HG03108 (cell line): ENCODE measurements at regions not wholly inside any gene's neighbourhood (a gene's known extent, or its start where the extent isn't known, plus 50 kb on each side); places are given as distances from the start of the nearest gene placed in this dataset.

Experiments used
- ATAC-seq: cut with Tn5 transposase; IDR thresholded peaks from one replicate; pipeline ENCODE4 v1.9.1; 2021; ENCODE audit warnings: moderate library complexity; ENCODE audit not compliant: unreplicated experiment

DNA sequence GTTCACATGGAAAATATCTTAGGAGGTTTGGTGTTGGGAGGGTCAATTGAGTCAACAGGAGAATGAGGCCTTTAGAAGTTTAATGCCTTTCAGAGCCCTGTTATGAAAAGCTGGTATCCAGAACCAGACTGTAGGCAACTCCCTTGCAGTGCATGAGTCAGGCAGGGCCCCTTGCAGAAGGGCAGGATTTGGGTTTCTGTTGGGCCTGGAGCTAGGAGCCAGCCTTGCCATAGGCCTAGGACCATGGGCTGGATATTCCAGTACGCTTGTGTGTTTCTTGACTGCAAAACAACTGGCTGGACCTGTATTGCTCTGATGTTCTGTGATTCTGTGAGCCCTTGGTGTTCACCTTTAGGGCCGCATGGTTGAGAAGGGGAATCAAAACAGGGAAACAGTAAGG lies 121.8 kb upstream of the ADRA1D start:
- no peak for ATAC-seq

DNA sequence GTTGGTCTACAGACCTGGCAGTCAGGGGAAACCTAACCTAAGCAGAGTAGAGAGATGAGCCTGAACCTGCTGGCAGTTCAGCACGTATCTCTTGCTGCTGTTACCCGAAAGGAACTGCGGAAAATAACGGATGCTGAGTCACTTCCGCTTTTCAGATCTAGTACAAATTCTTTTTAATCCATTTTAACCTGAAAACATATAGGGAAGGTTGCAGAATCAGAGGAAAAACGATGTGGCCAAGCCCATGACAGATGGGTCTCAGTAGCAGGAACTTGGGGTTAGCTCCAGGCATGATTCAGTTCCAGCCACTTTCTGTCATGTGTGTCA lies 120.7 kb upstream of the ADRA1D start:
- ATAC-seq, result no peak

DNA sequence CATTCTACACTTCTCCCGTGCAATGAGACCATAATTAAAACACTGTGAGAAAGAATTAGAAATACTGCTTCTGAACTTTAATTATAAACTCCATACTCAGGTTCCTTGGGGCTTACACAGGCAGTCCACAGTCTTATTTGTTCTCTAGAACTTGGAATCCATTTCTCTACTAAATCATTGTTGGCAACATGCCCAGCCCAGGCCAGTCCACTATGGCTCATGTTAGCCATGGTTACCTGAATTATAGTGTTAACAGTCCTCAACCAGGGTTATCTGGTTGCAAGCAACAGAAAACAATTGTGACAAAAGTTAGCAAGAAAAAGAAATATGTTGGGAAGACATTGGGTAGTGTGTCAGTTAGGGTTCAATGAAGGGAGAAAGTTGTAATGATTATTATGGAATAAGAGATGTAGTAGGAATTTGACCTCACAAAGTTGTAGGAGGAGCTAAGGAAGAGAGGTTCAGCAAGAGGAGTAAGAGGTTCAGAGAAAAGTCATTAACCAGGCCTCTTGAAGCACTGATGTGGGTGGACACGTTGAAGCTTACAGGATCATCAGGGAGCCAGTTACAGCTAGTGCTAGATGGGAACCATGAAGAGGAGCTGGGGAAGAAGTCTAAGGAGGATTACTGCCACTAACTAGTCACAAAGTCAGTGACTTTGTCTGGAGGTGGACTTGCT lies 120.2 kb upstream of the ADRA1D start:
- ATAC-seq, result no peak

DNA sequence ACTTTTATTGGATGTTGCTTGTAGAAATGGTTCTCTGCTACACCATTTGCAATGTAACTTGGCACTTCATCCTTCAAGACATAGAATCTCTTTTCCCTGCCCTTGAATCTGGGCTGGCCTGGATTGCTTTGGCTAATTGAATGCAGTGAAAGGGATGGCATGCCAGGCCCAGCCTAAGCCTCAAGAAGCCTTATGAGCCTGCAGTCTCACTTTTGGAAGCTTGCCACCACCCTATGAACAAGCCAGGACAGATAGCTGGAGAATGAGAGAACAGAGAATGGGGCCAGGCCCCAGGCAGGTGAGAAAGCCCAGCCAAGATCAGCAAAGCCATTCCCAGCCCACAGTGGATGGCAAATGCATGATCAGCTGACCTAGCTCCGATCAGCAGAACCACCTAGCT lies 117.0 kb upstream of the ADRA1D start:
- ATAC-seq, result no peak

DNA sequence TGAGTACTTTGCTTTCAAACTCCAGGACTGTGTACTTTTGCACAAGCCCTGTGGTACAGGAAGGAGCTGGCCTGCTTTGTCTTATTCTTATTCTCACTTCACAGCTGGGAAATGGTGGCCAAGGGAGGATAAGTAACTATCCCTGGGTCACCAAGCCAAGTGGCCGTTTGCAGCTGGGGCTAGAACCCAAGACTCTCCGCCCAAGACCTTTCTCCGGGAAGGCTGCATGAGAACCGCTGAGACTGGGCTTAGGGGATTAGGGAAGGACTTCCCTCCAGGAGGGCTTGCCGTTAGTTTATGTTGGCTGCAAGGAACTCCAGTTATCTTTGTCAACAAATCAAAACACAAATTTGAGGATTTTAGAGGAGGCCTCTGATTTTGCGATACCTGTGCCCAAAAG lies 109.5 kb upstream of the ADRA1D start:
- ATAC-seq, result no peak

DNA sequence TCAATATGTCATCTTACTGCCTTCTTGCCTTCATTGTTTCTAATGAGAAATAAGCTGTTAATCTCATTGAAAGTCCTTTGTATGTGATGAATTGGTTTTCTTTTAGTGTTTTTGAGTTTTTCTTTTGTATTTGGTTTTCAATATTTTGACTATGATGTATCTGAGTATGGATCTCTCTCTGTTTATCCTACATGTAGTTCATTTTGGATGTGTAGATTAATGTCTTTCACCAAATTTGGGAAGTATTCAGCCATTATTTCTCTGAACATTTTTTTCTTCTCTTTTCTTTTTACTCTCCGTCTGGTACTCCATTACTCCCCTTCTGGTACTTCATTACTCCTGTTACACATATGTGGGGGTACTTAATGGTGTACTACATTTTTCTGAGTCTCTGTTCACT lies 103.3 kb upstream of the ADRA1D start:
- ATAC-seq, result no peak

DNA sequence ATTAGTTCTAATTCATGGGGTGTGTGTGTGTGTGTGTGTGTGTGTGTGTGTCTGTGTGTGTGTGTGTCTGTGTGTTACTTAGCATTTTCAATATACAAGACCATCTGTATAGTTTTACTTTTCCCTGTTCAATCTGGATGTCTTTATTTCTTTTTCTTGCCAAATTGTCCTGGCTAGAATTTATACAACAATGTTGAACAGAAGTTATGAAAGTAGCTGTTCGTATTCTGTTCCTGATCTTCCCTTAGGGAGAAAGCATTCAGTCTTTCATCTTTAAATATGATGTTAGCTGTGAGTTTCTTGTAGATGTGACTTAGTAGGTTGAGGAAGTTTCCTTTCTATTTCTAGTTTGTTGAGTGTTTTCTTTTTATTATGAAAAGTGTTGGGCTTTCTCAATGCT lies 101.0 kb upstream of the ADRA1D start:
- ATAC-seq, result no peak

DNA sequence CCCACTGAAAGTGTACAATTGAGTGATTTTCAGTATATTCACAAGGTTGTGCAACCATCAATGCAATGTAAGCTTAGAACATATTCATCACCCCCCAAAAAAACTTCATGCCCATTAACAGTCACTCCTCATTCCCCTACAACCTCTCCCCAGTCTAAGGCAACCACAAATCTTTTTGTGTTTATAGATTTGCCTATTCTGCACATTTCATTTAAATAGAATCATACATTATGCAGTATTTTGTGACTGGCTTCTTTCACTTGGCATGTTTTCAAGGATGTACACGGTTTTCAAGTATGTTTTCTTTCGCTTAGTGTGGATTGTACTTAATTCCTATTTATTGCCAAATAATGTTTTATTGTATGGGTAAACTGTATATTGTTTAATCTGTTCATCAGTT lies 95.6 kb upstream of the ADRA1D start:
- ATAC-seq, result no peak

DNA sequence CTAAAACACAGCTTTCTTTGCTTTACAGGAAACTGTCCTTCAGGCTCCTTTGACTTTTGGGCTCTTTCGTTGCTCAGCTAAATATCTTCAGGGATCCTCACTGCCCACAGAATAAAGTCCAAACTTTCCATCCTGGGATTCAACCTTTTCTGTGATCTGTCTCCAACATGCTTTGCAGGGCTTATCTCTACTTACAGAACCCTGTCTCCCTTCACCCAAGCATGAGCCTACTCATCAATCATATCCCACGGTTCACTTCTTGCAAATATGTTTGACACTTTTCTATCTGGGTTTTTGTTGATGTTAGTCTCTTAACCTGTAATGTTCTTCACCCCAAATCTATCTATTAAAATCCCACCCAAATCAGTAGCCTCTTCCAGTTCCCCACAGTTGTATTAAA lies 93.5 kb upstream of the ADRA1D start:
- no peak for ATAC-seq

DNA sequence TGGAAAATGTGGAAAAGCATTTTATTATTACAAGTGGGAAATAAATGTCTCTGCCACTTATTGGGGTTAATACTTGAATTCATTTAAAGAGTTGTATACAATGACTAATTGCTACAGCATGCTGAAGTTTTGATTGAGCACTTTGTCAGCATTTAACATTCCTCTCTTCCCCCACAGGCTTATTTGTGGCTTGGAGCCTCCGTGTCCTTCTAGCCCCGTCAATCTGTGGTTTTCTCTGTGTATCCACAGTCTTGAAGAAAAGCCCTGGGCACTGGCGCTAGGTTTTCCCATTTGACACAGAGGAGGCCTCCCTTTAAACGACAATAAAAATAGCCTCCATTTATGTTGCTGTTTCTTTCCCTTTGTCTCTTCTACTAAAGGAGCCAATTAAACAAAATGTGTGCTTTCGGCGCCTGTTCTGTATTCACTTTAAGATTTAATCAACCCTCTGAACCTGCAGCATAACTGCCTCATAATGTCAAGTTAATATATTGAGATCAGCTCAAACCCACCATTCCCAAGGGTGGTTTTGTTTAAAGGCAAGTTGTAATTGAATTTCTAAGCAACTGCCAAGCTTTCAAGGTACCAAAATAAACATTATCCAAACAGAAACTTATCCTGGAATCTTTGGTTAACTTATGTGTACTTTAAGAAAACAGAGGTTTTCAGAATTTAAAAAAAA lies 92.9 kb upstream of the ADRA1D start:
- no peak for ATAC-seq

DNA sequence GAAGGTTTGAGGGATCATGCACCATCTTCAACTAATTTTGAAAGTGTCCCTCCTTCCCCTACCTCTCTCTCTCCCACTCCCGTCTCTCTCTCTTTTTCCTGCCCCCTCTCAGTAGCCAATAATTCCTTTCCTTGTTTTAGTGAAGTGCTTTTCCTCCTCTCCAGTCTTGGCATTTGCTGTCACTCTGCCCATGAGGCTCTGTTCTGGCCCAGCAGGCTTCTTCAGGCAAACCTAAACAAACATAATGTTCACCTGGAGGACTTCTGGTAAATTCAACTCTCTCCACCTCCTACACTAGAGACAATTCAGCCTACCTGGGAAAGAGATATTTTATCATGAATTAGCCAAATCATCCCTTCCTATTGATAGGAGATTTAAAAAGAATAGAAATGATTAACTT lies 86.6 kb upstream of the ADRA1D start:
- ATAC-seq, result no peak

DNA sequence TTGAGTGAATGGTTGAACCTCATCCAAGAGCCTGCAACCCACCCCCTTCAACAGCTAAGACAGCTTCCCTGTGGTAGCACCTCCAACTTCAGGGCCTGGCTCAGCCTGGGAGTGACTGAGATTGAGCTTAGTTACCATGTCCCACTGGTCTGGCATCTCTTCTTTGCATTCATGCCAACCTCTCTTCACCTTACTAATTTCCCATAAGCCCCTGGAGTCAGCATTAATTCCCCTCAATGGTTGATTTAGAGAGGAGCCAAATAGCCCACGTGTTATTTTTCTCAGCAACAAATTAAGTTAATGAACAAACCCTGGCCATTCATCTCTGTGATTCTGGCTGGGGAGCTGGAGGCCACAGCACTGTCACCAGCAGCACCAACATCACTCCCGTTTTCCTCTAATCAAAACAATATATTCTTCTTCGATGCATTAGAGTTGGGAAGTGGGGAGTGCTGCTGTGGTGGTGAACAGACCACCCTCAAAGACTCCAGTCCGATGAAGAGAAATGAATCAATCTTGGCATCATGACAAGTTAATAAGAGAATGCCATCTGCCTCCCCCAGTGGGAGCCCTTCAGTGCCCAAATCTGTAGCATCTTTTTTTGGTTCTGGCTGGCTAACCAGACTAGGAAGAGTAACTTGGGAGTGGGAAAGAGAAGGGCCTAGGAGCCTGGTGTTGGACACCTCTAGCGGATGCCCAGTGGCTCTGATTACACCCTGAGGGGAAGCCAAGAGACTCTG lies 83.2 kb upstream of the ADRA1D start:
- ATAC-seq, result no peak

DNA sequence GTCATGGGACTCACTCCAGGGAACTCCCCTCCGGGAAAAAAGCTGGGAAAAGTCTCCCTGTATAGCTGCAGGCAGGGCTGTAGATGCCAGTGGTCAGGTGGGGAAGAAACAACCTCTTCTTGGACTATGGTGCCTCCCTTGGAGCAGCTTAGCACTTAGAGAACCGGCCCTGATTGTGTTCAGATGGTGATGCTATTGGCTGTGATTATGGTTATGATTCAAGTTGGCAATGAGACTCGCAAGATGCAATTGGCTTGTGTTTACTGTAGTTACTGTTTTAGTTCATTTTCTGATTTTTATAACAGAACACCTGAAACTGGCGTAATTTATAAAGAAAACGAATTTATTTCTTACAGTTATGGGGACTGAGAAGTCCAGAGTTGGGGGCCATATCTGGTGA lies 80.9 kb upstream of the ADRA1D start:
- no peak for ATAC-seq

DNA sequence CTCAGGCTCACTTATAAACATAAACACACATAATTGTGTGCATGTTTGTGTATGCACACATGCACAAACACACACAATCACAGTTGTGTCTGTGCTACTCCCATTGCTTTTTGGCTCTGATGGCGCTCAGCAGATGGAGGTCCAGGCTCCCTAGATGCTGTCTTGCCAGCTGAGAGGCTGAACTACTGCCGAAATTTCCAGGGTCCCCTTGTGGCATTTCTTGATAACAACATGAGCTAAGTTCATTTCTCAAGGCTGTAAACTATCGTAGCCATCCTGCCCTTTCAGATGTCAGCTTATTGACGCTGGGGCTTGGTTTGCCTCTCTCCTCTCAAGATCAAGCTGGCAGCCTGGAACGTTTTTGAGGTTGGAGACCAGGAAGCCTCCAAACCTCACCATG lies 80.1 kb upstream of the ADRA1D start:
- no peak for ATAC-seq

DNA sequence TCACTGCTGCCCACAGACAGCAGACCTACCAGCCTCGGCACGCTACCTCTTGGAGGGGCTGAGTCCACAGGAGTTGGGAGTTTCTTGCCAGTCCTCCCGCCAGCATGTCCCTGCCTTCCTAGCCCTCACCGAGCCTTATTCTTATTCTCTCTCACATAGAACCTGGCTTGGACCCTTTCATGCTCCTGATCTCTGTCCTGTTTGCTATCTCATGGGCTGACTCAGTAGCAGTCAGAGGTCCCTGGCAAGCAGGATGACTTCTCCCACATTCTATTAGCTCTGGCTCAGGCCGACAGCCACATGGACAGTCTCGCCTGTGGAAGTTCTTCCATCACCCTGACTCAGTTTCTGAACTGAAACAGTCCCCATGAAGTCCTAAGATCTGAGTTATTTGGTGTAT lies 79.5 kb upstream of the ADRA1D start:
- no peak for ATAC-seq

DNA sequence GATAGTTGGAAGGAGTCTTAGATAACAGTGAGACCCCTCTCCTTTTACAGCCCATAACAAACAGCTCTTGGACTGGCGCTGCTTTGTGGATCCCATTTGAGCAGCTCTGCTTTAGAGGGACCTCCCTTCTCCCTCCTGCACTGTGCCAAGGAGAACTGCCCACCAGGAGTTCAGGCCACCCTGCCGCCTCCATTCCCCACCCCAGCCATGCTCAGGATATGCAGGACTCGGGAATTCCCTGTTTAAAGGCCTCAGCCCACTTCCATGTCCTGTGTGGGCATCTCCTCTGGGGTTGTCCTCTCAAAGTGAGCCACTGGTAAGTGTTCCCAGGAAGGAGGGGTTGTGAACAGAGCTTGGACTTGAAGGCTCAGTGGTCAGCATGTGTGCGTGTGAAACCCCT lies 78.9 kb upstream of the ADRA1D start:
- no peak for ATAC-seq

DNA sequence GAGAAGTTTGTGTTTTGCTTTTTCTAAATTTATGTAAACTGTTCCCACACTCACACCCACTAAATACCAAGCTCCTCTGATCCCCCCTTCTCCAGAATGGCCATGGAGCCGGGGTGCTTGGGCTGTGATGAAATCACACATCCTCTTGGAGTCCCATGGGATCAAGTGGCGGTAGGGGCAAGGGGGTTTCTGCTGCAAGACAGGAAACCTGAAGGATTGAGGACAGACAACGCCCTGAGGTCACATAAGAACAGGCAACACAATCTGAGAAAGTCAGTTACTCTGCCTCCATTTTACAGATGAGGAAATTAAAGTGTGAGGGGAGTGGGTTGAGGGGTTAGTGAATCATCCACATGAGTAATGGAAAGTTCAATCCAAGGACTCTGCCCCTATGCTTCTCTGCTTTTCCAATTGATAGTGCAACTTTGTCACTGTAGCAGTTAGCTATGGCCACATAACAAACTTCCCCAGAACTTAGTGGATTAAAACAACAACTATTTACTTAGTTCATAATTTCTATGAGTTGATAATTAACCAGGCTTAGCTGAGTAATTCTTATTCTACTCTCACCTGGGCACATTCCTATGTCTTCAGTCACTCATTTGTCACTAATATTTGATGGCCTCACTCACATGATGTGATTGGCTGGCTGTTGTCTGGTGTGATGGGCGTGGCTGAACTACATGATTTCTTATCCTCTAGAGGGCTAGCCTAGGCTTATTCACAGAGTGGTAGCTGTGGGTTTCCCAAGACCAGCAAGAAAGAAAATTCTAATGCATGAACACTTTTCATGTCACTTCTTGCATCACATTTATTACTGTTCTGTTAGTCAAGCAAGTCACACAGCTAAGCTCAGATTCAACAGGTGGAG lies 77.3 kb upstream of the ADRA1D start:
- ATAC-seq, result no peak

DNA sequence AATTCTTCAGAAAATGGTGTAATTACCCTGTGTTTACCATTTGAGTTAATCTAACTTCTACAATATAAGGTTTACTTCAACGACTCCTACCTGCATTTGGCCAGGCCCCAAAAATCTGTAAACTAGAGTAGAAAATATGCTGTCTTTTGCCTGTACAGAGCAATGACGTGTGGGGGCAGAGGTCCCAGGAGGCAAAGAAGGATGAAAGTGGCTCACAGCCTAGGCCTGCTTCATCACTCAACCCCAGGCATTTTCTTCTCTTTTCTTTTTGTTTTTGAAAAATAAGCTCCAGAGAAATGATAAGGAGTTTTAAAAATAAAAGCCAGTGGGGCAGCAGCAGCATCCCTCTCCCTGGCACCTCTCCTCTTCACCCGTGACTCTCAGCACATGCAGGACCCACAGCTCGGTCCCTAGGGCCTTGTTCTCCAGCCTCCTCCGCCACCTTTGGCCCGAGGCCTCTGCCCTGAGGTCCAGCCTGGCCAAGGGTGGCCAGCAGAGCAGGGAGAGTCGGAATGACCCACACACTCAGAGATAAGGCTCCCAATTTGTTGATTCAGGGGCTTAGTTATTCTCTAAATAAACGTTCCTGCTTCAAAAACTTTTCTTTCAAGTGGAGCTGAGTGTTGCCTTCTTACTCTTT lies 76.6 kb upstream of the ADRA1D start:
- no peak for ATAC-seq

DNA sequence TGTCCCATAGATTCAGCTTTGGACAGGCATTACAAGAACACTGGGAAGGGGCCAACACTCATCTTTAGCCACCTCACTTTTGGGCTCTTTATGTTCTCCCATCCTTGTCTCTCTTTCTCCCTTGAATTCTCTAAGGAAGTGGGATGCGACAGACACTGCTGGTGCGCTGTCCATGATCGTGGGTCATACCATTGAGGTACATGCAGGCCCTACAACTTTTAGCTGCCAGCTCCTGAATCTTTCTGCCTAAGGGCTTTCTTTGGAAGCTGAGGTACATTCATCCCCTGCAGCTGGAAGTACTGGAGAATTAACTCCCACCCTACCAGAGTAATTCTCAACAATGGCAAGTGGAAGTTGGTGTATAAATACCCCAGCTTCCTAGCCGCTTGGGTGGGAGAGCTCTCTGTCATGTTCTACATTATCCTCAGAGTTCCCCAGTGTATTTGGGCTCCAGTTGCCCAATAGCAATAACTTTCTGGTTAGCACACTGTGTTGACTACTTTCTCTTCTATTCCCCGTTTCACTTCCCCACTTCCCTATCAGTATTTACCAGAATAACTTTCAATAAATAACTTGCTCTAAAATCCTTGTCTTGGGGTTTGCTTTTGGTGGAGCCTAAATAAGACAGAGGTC lies 75.6 kb upstream of the ADRA1D start:
- no peak for ATAC-seq

DNA sequence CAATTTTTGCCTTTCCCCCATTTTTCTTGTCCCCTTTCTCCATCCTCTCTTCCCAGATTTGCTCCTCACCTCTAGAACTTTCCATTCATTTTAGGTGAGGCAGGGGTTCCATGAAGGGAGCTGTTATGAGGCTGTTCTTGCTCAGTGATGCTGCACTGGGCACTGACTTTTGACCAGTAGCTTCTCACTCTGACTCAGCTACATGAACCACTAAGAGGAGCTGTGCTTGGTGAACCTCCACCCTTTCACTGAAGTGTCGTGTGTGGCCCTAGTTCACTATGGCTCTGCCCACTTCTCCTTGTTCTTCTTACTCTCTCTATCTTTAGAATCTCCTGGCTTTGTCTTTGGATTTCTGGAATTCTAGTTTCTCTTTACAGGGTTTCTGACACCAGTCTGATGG lies 73.4 kb upstream of the ADRA1D start:
- no peak for ATAC-seq

DNA sequence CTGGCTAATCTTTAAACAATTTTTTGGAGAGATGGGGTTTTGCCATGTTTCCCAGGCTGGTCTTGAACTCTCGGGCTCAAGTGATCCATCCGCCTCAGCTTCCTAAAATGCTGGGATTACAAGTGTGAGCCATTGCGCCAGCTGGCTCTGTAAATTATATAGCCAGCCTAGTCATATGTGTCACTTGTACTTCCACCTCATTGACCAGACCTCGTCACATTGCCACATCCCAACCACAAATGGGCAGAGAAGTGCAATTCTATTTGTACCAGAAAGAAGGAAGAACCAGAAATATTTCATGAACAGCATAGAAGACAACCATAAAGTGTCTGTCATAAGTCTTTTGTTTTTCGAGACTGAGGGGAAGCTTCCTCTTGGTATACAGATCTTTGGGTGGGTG lies 71.2 kb upstream of the ADRA1D start:
- no peak for ATAC-seq
